IPS DF 4.7 (cell line): ENCODE measurements at regions not wholly inside any gene's neighbourhood (a gene's known extent, or its start where the extent isn't known, plus 50 kb on each side); places are given as distances from the start of the nearest gene placed in this dataset.
A peak's percentile ranks its signal among the peaks of the same experiment; 100 is the strongest.
"Not testable (repeated sequence)": the region's sequence is repeated elsewhere in the genome, so short reads cannot be mapped to it uniquely, and the experiment has no call there.

ENCODE experiments used
- DNase-seq: peaks from one replicate; pipeline ENCODE4 v3.0.0-alpha.2; 2013; ENCODE audit warnings: low spot score; ENCODE audit errors: extremely low read depth

GRCh38 chr7:14973712-14974428 is 71.3 kb upstream of the DGKB start:
- DNase-seq, result no peak

GRCh38 chr7:14971678-14972077 is 69.1 kb upstream of the DGKB start:
- not testable (repeated sequence) for DNase-seq

- not testable (repeated sequence) for DNase-seq
These were observed 64.8 kb upstream of the DGKB start for GRCh38 chr7:14967376-14967775.

- no peak for DNase-seq
These were observed 60.2 kb upstream of the DGKB start for GRCh38 chr7:14962778-14963177.

- DNase-seq, result no peak
These were observed 58.2 kb upstream of the DGKB start for GRCh38 chr7:14960721-14961120.

GRCh38 chr7:14959339-14959738 is 56.8 kb upstream of the DGKB start:
- DNase-seq, result no peak

GRCh38 chr7:14954035-14954434 is 51.5 kb upstream of the DGKB start:
- peak; percentile 25 for DNase-seq
